D341Med (cell line): ENCODE measurements at regions not wholly inside any gene's neighbourhood (a gene's known extent, or its start where the extent isn't known, plus 50 kb on each side); places are given as distances from the start of the nearest gene placed in this dataset.
"Not testable (repeated sequence)": the region's sequence is repeated elsewhere in the genome, so short reads cannot be mapped to it uniquely, and the experiment has no call there.

ENCODE experiments used
- DNase-seq: peaks from one replicate; pipeline ENCODE4 v3.0.0; 2012; ENCODE audit warnings: low spot score

DNA sequence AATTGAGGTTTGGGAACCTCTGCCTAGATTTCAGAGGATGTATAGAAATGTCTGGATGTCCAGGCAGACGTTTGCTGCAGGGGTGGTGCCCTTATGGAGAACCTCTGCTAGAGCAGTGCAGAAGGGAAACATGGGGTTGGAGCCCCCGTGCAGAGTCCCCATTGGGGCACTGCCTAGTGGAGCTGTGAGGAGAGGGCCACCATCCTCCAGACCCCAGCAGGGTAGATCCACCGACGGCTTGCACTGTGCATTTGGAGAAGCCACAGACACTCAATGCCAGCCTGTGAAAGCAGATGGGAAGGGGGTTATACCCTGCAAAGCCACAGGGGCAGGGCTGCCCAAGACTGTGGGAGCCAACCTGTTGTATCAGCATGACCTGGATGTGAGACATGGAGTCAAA lies 354.6 kb downstream of the ZNF326 start:
- no peak for DNase-seq

DNA sequence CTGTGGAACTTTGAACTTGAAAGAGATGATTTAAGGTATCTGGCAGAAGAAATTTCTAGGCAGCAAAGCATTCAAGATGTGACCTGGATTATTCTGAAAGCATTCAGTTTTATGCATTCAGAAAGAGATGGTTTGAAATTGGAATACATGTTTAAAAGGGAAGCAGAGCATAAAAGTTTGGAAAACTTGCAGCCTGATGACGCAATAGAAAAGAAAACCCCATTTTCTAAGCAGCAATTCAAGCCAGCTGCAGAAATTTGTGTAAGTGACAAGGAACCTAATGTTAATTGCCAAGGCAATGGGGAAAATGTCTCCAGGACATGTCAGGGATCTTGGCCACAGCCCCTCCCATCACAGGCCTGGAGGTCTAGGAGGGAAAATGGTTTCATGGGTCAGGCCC lies 354.0 kb downstream of the ZNF326 start:
- no peak for DNase-seq

DNA sequence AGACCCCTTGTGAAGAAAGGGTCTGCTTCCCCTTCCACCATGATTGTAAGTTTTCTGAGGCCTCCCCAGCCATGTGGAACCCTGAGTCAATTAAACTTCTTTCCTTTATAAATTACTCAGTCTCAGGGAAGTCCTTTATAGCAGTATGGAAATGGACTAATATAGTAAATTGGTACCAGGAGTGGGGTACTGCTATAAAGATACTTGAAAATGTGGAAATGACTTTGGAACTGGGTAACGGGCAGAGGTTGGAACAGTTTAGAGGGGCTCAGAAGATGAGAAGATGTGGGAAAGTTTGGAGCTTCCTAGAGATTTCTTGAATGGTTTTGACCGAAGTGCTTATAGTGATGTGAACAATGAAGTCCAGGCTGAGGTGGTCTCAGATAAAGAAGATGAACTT lies 353.5 kb downstream of the ZNF326 start:
- not testable (repeated sequence) for DNase-seq

DNA sequence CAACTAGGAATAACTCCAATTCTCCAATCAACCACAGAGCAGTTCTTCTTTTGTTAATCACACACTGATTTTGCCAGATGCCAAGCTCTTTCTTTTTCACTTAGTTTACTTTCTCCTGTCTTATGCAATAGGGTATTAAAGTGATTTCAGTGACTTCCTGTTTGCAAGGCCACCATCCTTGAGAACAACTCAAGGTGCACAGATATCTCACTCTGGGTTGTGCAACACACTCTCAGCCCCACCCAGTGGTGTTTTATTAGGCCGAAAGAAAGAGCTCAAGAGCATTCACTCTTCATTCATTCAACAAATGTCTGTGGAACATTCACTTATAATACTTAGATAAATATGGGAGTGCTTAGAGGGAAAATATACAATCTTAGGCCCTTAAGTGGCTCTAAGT lies 352.5 kb downstream of the ZNF326 start:
- no peak for DNase-seq

DNA sequence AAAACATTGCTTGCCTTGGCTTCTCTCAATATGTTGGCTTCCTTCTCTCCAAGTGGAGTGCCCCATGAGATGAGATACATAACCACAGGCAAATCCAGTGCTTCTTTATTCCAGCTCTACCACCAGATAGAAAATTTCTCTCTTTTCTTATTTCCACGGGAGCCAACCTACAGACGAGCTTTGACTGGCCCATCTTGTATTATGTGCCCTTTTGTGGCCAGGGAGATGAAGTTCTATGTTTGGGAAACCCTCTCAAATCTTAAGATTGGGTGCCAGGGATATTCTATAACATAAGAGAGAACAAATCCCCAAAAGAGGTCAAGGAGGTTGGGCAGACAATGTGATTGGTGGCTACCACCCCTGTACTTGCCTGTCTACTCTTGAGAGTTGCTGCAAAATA lies 351.8 kb downstream of the ZNF326 start:
- no peak for DNase-seq

DNA sequence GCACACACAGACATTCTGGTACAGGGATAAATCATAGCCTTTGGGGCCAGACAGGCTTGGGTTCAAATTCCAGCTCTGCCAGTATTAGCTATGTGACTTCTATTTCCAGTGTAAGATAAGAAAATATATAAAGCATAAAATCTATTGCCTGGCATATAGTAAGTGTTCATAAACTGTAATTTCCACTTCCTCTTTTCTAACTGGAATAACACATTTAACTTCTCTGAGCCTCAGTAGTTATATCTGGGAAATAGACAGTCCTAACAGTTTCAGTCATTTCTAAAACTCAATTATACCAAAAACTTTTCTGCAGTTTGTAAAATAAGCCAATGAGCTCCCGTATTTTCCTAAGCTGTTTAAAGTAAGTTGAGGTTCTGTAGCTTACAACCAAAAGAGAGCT lies 351.4 kb downstream of the ZNF326 start:
- no peak for DNase-seq

DNA sequence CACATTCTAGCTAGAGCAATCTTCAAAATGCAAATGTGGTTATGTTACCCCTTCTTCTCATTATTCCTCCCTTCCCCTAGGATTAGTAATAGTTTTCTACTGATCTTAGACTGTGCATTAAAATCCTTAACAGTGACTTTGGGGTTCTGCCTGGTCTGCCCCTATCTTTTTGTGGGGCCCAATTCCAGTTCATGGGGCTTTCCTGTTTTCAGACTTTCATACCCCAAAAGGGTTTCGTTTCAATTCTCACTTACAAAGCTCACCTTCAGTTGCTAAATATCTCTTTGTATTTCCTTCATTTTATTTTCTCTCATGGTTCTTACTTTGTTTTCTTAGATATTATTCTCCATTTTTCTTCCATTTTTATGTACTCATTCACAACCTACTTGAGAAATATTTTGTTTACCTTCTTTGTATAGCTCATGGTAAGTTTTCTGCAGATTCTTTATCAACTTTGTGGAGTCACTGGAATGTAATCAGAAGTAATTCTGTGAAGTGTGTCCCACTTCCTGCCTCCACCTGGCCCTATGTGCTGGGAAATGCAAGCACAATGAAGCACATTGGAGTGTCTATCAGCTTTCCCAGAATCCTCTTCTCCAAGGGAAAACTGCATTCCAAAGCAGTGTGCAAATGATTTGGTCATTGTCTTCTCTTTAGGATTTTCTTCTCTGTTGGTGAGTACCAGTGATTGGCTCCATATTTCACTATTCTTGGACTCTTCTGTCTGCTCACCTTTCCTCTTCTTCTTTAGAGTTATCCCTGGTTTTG lies 350.2 kb downstream of the ZNF326 start:
- DNase-seq, result no peak

DNA sequence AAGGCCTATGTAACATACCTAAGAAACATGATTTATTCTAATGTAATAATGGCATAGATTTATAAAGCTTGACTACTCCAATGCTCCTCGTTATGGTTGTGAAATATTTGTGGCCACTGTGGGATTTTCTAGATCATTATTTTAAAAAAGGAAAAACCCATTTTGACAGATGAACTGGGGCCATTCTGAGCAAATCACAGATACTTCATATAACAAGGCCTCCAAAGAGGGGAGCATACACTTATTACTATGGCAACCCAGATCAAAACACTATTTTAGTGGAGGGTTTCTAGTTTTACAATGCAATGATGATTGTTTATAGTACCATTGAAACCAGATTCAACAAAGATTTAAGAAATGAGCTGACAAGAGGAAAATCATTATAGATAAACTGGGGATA lies 346.6 kb downstream of the ZNF326 start:
- no peak for DNase-seq

DNA sequence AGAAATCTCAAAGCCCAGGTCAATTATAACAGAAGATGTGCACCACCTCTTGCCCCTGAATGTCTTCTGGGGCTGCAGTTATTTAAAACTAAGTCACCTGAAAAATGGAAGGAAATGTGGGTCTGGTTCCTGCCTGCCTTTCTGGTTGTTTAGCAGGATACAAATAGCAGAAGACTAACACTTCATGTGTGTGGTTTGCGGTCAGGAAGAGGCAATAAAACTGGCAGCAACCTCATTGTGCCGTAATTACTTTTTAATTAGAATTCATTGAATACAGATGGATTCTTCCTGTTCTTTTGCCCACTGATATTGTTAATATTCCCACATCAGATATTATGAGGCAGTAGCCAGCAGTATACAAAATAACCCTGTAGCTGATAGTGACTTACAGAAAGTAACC lies 345.7 kb downstream of the ZNF326 start:
- DNase-seq, result no peak

DNA sequence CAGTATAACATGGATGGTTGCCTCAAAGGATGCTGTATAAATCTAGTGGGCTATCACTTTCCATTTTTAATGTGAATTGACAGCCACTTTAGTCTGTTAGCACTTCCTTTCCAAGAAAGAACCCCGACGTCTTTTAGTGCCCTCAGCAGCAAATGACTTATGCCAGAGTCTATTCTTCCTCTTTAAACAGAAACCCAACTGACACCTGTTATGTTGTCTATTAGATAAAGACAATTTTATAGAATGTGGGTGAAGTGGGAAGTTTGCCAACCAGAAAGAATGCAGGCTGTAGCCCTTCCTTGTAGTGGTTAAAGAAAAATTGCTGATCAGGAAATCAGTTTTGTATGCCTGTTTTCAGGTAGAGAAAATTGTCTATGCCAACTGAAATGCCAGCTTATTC lies 344.9 kb downstream of the ZNF326 start:
- DNase-seq, result no peak

DNA sequence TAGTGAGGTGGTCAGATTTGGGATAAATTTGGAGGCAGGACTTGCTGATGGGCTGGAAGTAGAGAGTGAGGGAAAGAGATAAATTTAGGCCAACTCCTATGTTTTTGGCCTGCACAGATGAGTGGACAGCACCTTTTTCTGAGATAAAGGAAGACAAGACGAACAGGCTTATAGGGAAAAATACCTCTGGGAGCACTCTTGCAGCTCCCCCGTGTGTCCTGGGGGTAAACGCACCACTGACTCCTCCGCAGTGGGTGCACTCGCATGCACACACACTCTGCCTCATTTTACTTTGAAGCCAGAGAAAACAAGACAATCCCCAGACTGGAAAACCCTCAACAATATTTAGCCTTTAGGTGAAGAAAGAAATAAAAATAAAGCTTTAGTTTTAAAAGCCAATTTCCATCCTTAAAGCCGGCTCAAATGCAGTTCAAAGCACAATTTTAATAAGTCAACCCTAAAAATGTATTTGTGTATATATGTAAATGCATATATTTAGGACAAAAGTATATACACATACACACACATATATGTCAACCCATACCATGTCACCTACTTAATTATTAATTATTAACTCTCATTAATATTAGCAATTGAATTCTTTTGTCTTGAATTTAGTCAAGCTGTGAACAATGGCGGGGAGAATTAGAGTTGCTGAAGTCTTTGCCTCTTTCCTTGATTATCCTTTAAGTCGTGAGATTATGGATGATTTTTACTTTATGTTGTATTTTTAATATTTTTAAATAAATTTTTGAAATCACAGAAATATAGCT lies 341.8 kb downstream of the ZNF326 start:
- no peak for DNase-seq

DNA sequence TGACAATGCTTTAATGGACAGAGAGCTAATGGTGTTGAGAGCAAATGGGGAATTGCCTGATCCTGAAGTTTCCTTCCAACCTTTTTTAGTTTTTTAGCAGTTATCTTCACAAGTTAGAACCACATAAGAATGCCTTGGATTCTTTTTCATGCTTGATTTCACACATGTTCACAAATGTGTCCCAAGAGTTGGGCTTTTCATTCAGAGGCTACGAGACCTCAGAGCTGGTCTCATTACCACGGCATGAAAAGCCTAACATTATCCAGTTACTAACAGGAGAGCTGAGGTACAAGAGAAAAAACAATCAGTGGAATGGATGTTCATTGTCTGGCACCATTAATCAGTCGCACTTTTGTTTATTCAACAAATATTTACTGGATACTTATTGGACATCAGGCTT lies 340.6 kb downstream of the ZNF326 start:
- DNase-seq, result no peak

DNA sequence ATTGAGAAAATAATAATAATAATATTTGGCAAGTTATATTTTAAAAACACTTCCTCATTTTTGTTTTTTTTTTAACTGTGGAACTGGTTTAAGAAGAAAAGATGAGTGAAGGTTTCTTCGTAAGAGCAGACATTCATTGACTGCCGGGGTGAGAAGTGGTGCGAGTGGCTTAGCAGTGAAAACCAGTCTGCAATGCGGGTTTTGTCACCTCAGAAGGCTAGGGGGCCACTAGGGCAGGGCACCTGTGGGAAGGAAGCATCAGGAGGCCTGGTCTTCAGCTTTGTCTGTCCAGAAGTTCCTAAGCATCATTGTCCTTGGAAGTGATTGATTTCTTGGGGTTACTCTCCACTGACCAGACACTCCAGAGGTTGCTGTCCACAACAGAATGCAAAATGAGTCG lies 339.2 kb downstream of the ZNF326 start:
- DNase-seq, result no peak

DNA sequence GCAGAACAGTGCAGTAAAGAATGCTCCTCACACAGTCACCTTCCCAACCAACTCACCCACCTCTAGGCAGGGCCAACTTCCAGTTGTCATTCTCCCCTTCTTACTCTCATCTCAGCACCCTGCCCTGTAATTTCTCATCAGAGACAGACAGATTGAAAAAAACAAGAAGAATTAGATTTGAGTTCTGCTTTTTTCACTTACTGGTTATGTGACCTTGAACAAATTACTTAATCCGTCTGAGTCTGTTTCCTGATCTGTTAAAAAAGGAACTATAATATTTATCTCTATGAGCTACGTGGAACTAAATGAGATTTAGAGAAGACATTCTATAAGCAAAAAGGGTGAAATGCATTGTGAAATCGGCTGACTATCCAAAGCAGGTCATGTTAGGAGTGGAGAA lies 330.3 kb downstream of the ZNF326 start:
- DNase-seq, result no peak

DNA sequence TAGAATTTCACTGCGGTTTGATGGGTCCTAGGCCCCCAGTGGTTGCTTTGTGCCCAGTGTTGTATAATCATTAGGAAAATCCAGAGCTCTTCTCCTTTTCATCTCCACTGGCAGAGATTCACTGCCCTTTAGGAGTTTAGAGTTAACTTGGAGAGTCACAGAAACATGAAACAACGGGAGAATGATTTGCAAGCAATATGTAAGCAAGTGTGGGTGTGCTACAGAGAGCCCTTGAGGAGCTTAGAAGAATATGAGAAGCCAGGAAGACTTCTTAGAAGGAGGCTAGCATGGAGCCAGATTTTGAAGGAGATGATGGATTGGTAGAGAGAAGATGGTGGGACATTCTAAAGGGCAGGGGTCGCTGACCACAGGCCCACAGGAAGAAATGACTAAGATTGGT lies 327.3 kb downstream of the ZNF326 start:
- no peak for DNase-seq

DNA sequence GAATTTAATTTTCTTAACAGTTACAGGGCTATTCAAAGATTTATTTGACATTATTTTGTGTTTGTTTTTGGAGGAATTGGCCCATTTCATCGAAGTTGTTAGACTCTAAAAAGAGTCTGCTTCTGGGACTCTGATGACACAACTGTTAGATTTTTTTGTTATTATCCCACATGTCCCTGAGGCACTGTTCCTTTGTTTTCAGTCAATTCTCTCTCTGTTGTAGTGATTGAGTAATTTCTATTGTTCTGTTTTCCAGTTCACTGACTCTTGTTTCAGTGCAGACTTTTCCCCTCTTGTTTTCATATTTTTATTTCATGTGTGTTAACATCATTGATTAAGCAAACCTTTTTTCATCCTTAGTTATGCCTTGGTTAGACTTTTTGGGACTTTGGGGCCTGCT lies 325.0 kb downstream of the ZNF326 start:
- DNase-seq, result no peak

DNA sequence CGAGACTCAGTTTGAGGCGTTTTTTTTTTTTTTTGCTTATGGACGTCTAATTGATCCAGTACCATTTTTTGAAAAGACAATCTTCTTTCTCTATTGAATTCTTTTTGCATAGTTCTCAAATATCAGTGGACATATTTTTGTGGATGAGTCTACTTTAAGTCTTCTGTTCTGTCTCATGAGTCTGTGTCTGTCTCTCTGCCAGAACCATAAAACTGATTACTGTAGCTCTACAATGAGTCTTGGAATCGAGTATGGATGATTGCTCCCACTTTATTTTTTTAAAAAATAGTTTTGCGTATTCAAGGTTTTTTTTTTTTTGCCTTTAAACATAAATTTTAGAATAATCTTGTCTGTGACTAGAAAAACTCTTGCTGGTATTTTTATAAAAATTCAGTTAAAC lies 323.5 kb downstream of the ZNF326 start:
- DNase-seq, result no peak

DNA sequence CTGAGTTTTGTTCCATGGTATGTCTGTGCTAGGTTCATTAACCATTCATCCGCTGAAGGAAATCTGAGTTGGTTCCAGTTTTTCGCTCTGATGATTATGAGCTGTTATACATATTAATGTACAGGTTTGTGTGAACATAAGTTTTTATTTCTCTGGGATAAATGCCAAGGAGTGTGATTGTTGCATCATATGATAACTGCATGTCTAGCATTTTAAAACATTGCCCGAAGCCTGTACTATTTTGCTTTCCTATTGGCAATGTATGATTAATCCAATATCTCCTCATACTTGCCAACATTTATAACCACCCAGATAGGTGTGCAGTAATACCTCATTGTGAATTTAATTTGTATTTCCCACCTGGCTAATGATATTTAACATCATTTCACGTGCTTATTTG lies 322.7 kb downstream of the ZNF326 start:
- DNase-seq, result no peak

DNA sequence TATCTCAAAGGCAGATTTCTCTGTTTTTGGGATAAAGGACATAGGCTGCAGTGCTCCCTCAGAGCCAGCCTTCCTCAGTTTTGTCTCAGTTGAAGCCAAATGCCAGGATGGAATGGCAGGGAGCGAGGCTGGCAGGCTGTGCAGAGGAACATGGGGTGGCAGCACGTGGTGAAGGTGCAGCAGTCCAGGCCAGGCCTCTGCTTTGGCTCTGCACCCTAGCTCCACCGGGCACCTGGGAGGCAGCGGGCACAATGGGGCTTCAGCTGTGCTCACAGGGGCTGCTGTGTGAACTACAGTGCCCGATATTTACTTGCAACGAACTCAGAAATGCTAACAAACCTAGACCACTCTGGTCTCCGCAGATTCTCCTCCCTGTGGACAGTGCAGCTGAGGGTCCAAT lies 319.6 kb downstream of the ZNF326 start:
- DNase-seq, result no peak

DNA sequence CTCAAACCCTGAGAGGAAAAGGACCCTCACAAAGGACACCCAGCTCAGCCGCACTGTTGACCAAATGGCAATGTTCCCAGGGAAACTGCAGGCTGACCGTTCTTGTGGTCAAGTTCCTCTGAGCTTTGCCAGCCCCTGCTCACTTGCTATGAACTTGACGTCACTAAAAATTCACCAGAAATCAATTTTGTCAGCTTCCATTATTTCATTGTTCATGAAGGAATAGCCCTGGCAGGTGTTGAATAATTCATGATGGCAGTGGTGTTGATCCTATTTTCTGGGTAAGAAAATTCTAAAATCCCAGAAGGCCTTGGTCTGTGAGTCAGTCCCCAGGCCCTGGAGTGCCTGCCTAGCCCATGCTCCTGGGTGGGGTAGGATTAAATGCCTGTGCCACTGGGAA lies 318.9 kb downstream of the ZNF326 start:
- DNase-seq, result no peak

DNA sequence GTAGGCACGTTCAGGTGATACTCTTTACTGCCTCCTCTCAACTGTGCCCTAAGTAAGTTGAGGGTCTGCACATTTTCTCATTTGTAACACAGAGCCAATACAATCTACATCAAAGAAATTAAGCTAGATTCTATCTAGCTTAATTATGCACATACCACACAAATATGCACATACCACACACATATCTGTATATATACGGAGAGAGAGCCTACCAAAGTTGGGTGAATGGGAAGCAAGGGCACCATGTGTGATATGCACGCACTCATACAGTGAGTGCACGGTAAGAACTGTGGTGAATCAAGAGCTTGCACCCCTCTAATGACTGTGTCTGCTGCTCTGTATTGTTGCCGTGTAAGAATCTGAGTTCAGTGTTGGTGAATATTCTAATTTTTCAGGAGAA lies 314.9 kb downstream of the ZNF326 start:
- no peak for DNase-seq

DNA sequence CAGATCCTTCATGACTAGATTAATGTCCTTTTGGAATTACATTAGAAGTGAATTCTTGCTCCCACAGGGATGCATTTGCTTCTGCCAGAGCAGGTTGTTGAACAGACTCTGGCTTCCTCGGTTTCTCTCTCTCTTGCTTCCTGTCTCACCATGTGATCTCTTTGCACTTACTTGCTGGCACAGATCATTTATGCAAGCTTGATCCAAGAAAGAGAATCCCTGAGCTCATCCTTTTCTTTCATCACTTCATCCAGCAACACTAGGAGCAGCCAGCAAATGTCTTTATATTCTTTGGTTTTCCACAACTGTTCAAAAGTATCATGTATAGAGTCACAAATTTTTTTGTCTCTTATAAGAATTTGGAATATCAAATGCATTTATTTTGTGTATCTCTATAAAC lies 313.5 kb downstream of the ZNF326 start:
- DNase-seq, result no peak

DNA sequence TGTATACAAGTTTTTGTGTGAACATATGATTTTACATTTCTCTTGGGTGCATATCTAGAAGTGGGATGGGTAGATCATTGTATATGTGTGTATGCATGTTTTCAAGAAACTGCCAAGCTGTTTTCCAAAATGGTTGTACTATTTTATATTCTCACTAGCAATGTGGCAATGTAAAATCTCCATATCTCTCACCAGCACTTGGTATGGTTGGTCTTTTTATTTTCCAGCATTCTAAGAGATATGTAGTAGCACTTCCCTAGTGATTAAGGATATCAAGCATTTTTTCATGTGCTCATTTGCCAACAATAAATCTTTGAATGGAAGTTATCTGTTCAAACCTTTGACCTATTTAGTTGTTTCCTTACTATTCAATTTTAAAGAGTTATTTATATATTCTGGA lies 310.7 kb downstream of the ZNF326 start:
- DNase-seq, result no peak

DNA sequence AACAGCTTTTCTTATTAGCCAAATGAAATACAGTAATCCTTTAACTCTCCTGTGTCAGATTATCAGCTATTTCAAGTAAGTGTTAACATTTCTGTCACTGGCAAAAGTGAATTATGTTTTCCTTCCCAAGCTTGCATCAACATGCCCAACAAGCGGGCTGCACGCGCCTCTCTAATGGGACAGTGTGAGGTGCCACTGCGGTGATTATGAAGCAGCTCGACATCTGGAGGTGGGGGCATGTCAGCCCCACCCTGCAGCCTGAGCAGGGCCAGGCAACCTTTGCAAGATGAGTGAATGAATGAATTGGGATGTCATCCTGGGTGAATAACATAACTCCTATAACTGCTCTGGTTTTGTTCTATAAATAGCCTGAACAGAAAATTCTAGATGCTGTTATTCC lies 301.4 kb downstream of the ZNF326 start:
- DNase-seq, result no peak
